ENCODE measurements at regions not wholly inside any gene's neighbourhood (a gene's known extent, or its start where the extent isn't known, plus 50 kb on each side); places are given as distances from the start of the nearest gene placed in this dataset.

GRCh38 chr20:60792941-60793340, 459.1 kb upstream of the CDH4 start:
- TF ChIP-seq, protein P1, sequence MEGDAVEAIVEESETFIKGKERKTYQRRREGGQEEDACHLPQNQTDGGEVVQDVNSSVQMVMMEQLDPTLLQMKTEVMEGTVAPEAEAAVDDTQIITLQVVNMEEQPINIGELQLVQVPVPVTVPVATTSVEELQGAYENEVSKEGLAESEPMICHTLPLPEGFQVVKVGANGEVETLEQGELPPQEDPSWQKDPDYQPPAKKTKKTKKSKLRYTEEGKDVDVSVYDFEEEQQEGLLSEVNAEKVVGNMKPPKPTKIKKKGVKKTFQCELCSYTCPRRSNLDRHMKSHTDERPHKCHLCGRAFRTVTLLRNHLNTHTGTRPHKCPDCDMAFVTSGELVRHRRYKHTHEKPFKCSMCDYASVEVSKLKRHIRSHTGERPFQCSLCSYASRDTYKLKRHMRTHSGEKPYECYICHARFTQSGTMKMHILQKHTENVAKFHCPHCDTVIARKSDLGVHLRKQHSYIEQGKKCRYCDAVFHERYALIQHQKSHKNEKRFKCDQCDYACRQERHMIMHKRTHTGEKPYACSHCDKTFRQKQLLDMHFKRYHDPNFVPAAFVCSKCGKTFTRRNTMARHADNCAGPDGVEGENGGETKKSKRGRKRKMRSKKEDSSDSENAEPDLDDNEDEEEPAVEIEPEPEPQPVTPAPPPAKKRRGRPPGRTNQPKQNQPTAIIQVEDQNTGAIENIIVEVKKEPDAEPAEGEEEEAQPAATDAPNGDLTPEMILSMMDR (IDR thresholded peaks at IDR 0.05), result no peak
- TF ChIP-seq, protein P2, sequence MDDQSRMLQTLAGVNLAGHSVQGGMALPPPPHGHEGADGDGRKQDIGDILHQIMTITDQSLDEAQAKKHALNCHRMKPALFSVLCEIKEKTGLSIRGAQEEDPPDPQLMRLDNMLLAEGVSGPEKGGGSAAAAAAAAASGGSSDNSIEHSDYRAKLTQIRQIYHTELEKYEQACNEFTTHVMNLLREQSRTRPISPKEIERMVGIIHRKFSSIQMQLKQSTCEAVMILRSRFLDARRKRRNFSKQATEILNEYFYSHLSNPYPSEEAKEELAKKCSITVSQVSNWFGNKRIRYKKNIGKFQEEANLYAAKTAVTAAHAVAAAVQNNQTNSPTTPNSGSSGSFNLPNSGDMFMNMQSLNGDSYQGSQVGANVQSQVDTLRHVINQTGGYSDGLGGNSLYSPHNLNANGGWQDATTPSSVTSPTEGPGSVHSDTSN (IDR thresholded peaks at IDR 0.05), result no peak
- TF ChIP-seq POLR2AphosphoS5 (IDR thresholded peaks at IDR 0.05; ENCODE audit: low read depth, low read length) (no peak), FOSL2 (IDR thresholded peaks at IDR 0.05; ENCODE audit: borderline replicate concordance, low read depth) (no peak), TAF1 (IDR thresholded peaks at IDR 0.05; ENCODE audit: borderline replicate concordance, low read depth, low read length) (no peak), EP300 (IDR thresholded peaks at IDR 0.05; ENCODE audit: borderline replicate concordance in 1 of 2, low read depth in 1 of 2, low read length in 1 of 2) (no peak), RFX5 (IDR thresholded peaks at IDR 0.05; ENCODE audit: low read length) (no peak), GATA2 (CRISPR knock-in tag; IDR thresholded peaks at IDR 0.05) (no peak), USF1 (IDR thresholded peaks at IDR 0.05; ENCODE audit: borderline replicate concordance, low read depth) (no peak), SMC3 (IDR thresholded peaks at IDR 0.05; ENCODE audit: low read depth, low read length) (no peak)

Measured in SK-N-SH (cell line).